Neural cell (in vitro differentiated cells): ENCODE measurements at regions not wholly inside any gene's neighbourhood (a gene's known extent, or its start where the extent isn't known, plus 50 kb on each side); places are given as distances from the start of the nearest gene placed in this dataset.

Experiments used
- H2AFZ ChIP-seq: fragments of 200-600, 300-800 bp; sonication (generic), shearing (Covaris generic); 2 replicates; pipeline ENCODE4 v1.6.0; 2014; ENCODE audit warnings: low read depth, mild to moderate bottlenecking, antibody characterized with exemption, low read length, moderate library complexity
- H3F3A ChIP-seq: fragments of 200-600 bp; shearing (Covaris generic); 2 replicates; pipeline ENCODE4 v1.6.1; 2016; ENCODE audit warnings: mild to moderate bottlenecking, moderate library complexity, mixed read lengths, antibody characterized with exemption, low read length; ENCODE audit not compliant: insufficient read depth, poor library complexity, severe bottlenecking
- H3K27ac ChIP-seq: fragments of 200-600, 300-800 bp; sonication (generic), shearing (Covaris generic); 2 replicates; pipeline ENCODE4 v1.5.1; 2014; ENCODE audit warnings: mild to moderate bottlenecking, low read length, moderate library complexity
- H3K27me3 ChIP-seq: fragments of 300-800, 200-600 bp; sonication (generic), shearing (Covaris generic); 2 replicates; pipeline ENCODE4 v1.6.0; 2014; ENCODE audit warnings: mild to moderate bottlenecking, low read depth, low read length, moderate library complexity; ENCODE audit not compliant: insufficient read depth
- H3K36me3 ChIP-seq: fragments of 300-800, 200-600 bp; sonication (generic), shearing (Covaris generic); 2 replicates; pipeline ENCODE4 v1.5.1; 2014; ENCODE audit warnings: mild to moderate bottlenecking, antibody characterized with exemption, low read length, moderate library complexity; ENCODE audit not compliant: insufficient read depth
- H3K4me2 ChIP-seq: fragments of 300-800, 200-600 bp; sonication (generic), shearing (Covaris generic); 2 replicates; pipeline ENCODE4 v1.6.0; 2014; ENCODE audit warnings: mild to moderate bottlenecking, low read length
- H3K4me3 ChIP-seq: fragments of 300-800, 200-600 bp; sonication (generic), shearing (Covaris generic); 2 replicates; pipeline ENCODE4 v1.5.1; 2014; ENCODE audit warnings: mild to moderate bottlenecking, low read length, moderate library complexity
- H3K79me2 ChIP-seq: fragments of 200-600 bp; shearing (Covaris generic); replicated peaks from 2 replicates; pipeline ENCODE4 v1.6.0; 2014; ENCODE audit warnings: mild to moderate bottlenecking, low read length, moderate library complexity; ENCODE audit not compliant: insufficient read depth
- H3K9ac ChIP-seq: fragments of 300-800, 200-600 bp; sonication (generic), shearing (Covaris generic); 2 replicates; pipeline ENCODE4 v1.6.1; 2016; ENCODE audit warnings: mild to moderate bottlenecking, low read length, mixed read lengths
- H3K9me2 ChIP-seq: fragments of 200-600 bp; shearing (Covaris generic); 2 replicates; pipeline ENCODE4 v1.6.1; 2016; ENCODE audit warnings: mild to moderate bottlenecking, low read length, mixed read lengths; ENCODE audit not compliant: insufficient read depth
- H3K9me3 ChIP-seq: fragments of 200-600, 300-800 bp; sonication (generic), shearing (Covaris generic); 2 replicates; pipeline ENCODE4 v1.6.1; 2016; ENCODE audit warnings: mild to moderate bottlenecking, mixed run types, low read length, moderate library complexity, mixed read lengths
- H4K20me1 ChIP-seq: fragments of 200-600 bp; shearing (Covaris generic); 2 replicates; pipeline ENCODE4 v1.6.1; 2016; ENCODE audit warnings: mild to moderate bottlenecking, mixed run types; ENCODE audit not compliant: insufficient read depth
- EP300 ChIP-seq: fragments of 450-650 bp; conservative IDR thresholded peaks from 2 replicates; pipeline ENCODE4 v1.6.1; 2014; ENCODE audit warnings: antibody characterized with exemption, mild to moderate bottlenecking, moderate library complexity; ENCODE audit not compliant: poor library complexity, severe bottlenecking
- EZH2 ChIP-seq: fragments of 200-600, 300-800 bp; shearing (Covaris generic), sonication (generic); IDR thresholded peaks from 2 replicates; pipeline ENCODE4 v1.6.1; 2014; ENCODE audit warnings: antibody characterized with exemption, low read length, borderline replicate concordance, mild to moderate bottlenecking; ENCODE audit not compliant: insufficient read depth, poor library complexity, severe bottlenecking
- MXI1 ChIP-seq: fragments of 450-650 bp; conservative IDR thresholded peaks from 2 replicates; pipeline ENCODE4 v1.6.1; 2014; ENCODE audit warnings: antibody characterized with exemption, mild to moderate bottlenecking; ENCODE audit not compliant: poor library complexity, severe bottlenecking
- POLR2AphosphoS5 ChIP-seq: IDR thresholded peaks from 2 replicates; pipeline ENCODE4 v1.6.1; 2012
- RAD21 ChIP-seq: fragments of 450-650 bp; conservative IDR thresholded peaks from 2 replicates; pipeline ENCODE4 v1.6.1; 2014; ENCODE audit warnings: antibody characterized with exemption, mild to moderate bottlenecking, moderate library complexity
- REST ChIP-seq: IDR thresholded peaks from 2 replicates; pipeline ENCODE4 v1.6.1; 2012; ENCODE audit warnings: borderline replicate concordance
- SMC3 ChIP-seq: fragments of 450-650 bp; conservative IDR thresholded peaks from 2 replicates; pipeline ENCODE4 v1.6.1; 2014; ENCODE audit warnings: antibody characterized with exemption, mild to moderate bottlenecking, moderate library complexity; ENCODE audit not compliant: poor library complexity
- TAF1 ChIP-seq: IDR thresholded peaks from 2 replicates; pipeline ENCODE4 v1.6.1; 2012; ENCODE audit warnings: low read depth
- TF ChIP-seq, protein P1 (sequence below): fragments of 450-650 bp; IDR thresholded peaks from 2 replicates; pipeline ENCODE4 v1.5.1; 2014; ENCODE audit warnings: antibody characterized with exemption, mild to moderate bottlenecking, moderate library complexity; ENCODE audit not compliant: poor library complexity, severe bottlenecking

DNA sequence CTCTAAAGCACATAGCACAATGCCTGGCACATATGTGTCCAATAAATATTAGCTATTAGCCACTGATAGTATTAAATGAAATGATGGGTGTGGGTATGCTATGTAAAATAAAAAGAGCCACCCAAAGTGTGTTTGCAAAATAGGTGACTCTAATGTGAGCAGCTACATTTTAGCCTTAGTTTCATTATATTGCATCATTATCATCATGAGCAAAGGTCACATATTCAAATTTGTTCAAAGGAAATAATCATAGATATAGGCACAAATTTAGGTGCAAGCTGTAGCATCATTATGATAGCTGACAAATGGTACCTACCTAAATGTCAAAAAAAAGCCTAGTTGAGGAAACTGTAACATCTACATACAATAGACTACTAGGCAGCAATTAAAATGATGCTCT, 373.9 kb upstream of the FGF13 start:
- Histone ChIP-seq H2AFZ (no peak overlapping the region), H3K4me2 (no peak overlapping the region), H3K9me3 (no peaks in the 10 kb centered on the region), H3K27ac (no peak overlapping the region), H3K9ac (no peak overlapping the region), H3K4me3 (no peak overlapping the region), H3K36me3 (no peaks in the 10 kb centered on the region), H4K20me1 (no peaks in the 10 kb centered on the region), H3K79me2 (no peaks in the 10 kb centered on the region), H3F3A (no peaks in the 10 kb centered on the region), H3K27me3 (no peaks in the 10 kb centered on the region), H3K9me2 (no peaks in the 10 kb centered on the region)
- TF ChIP-seq REST (no peak), EZH2 (no peak), EP300 (no peak)

GRCh38 chrX:139083191-139083590, 371.7 kb upstream of the FGF13 start:
- Histone ChIP-seq H3K27me3 (no peaks in the 10 kb centered on the region), H4K20me1 (no peaks in the 10 kb centered on the region), H3K4me3 (no peak overlapping the region), H3K9ac (no peak overlapping the region), H3K9me3 (no peaks in the 10 kb centered on the region), H3K79me2 (no peaks in the 10 kb centered on the region), H3K4me2 (no peak overlapping the region), H3K27ac (no peak overlapping the region), H3F3A (no peaks in the 10 kb centered on the region), H3K36me3 (no peaks in the 10 kb centered on the region), H2AFZ (no peak overlapping the region), H3K9me2 (no peaks in the 10 kb centered on the region)
- TF ChIP-seq REST (no peak), RAD21 (no peak), TAF1 (no peak), SMC3 (no peak), EP300 (no peak), EZH2 (no peak), MXI1 (no peak), POLR2AphosphoS5 (no peak)
- TF ChIP-seq, protein P1, sequence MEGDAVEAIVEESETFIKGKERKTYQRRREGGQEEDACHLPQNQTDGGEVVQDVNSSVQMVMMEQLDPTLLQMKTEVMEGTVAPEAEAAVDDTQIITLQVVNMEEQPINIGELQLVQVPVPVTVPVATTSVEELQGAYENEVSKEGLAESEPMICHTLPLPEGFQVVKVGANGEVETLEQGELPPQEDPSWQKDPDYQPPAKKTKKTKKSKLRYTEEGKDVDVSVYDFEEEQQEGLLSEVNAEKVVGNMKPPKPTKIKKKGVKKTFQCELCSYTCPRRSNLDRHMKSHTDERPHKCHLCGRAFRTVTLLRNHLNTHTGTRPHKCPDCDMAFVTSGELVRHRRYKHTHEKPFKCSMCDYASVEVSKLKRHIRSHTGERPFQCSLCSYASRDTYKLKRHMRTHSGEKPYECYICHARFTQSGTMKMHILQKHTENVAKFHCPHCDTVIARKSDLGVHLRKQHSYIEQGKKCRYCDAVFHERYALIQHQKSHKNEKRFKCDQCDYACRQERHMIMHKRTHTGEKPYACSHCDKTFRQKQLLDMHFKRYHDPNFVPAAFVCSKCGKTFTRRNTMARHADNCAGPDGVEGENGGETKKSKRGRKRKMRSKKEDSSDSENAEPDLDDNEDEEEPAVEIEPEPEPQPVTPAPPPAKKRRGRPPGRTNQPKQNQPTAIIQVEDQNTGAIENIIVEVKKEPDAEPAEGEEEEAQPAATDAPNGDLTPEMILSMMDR, result no peak
